Aorta (tissue), 5 donors: ENCODE measurements at regions not wholly inside any gene's neighbourhood (a gene's known extent, or its start where the extent isn't known, plus 50 kb on each side); places are given as distances from the start of the nearest gene placed in this dataset.

Source experiments
- ATAC-seq: fragments of 200-7000 bp; cut with Tn5 transposase; one replicate; pipeline ENCODE4 v1.9.1; 2022; ENCODE audit warnings: moderate library complexity; ENCODE audit not compliant: low FRiP score
- DNase-seq, 2 donors: peaks; one replicate each; pipeline ENCODE4 v3.0.0-alpha.2; 2020
- H3K27ac ChIP-seq, 2 donors: one replicate each; pipeline ENCODE4 v1.5.1; 2013; ENCODE audit warnings: low read length in 2 of 2, mild to moderate bottlenecking in 2 of 2, moderate library complexity in 2 of 2, control low read depth in 1 of 2, inconsistent platforms in 1 of 2, low read depth in 1 of 2
- H3K27me3 ChIP-seq, 2 donors: one replicate each; pipeline ENCODE4 v1.6.1; 2013; ENCODE audit warnings: control low read depth in 1 of 2, low read length in 1 of 2, mild to moderate bottlenecking in 1 of 2, moderate library complexity in 1 of 2; ENCODE audit not compliant: insufficient read depth in 2 of 2, control insufficient read depth in 1 of 2
- H3K36me3 ChIP-seq, 2 donors: one replicate each; pipeline ENCODE4 v1.6.1; 2013; ENCODE audit warnings: control low read depth in 1 of 2, low read length in 1 of 2, mild to moderate bottlenecking in 1 of 2; ENCODE audit not compliant: insufficient read depth in 2 of 2, control insufficient read depth in 1 of 2
- H3K4me1 ChIP-seq, 2 donors: one replicate each; pipeline ENCODE4 v1.6.1; 2013; ENCODE audit warnings: low read length in 2 of 2, control low read depth in 1 of 2, mild to moderate bottlenecking in 1 of 2, moderate library complexity in 1 of 2; ENCODE audit not compliant: insufficient read depth in 2 of 2, control insufficient read depth in 1 of 2
- H3K4me3 ChIP-seq, 2 donors: one replicate each; pipeline ENCODE4 v1.5.1; 2013; ENCODE audit warnings: low read length in 2 of 2, control low read depth in 1 of 2, mild to moderate bottlenecking in 1 of 2
- H3K9me3 ChIP-seq: one replicate; pipeline ENCODE4 v1.6.1; 2013; ENCODE audit warnings: mild to moderate bottlenecking, low read length; ENCODE audit not compliant: control insufficient read depth
- WGBS, 2 donors: extraction: QIAGEN DNeasy Blood & Tissue Kit; methylation state at CpG; one replicate each; pipeline ENCODE4 v1.1.7; 2013; 5-methylcytosine and 5-hydroxymethylcytosine counted together
- intact Hi-C, 2 donors: fragments of 100-400 bp; cut with DNase I; formaldehyde crosslinking; loops; one replicate each; pipeline versions ENCODE4 v1.14.2 to v1.15.0; 2022
- donor health status: healthy with polysubstance abuse.
- donor health status: Bipolar disorder and iron deficiency.
- donor health status: DM: no; HTN: no; CAD: no.
- donor health status: DM: no; HTN: no; CAD: no.
- donor health status: DM: yes; HTN: yes; CAD: no.

- 71 to 73% methylated on average over 3 of the region's 3 CpGs for WGBS, 2 donors
- Histone ChIP-seq H3K27ac (no peak overlapping the region), H3K4me3 (no peak overlapping the region), H3K4me1 (no peaks in the 10 kb centered on the region), H3K27me3 (no peaks in the 10 kb centered on the region), H3K36me3 (no peaks in the 10 kb centered on the region), H3K9me3 (peaks cover under 1% of the 10 kb centered on the region)
- ATAC-seq = no peak
- DNase-seq = no peak
- intact Hi-C loops = no loop called here
These were observed 482.2 kb downstream of the SLC16A7 start for GRCh38 chr12:60078026-60078425.

- intact Hi-C loops = no loop called here
- no peaks in the 10 kb centered on the region for H3K9me3 ChIP-seq
- no peak overlapping the region for H3K4me3 ChIP-seq
- H3K27me3 ChIP-seq = no peaks in the 10 kb centered on the region
- DNase-seq (no peak), ATAC-seq (no peak)
- H3K27ac ChIP-seq = no peak overlapping the region
- no peaks in the 10 kb centered on the region for H3K4me1 ChIP-seq
- no peaks in the 10 kb centered on the region for H3K36me3 ChIP-seq
These were observed 497.6 kb downstream of the SLC16A7 start for GRCh38 chr12:60093428-60093827.

GRCh38 chr12:60094436-60094835 is 498.6 kb downstream of the SLC16A7 start:
- WGBS, 2 donors = 73 to 80% methylated on average over 1 of the region's 1 CpG
- no peak for DNase-seq
- H3K9me3 ChIP-seq = no peaks in the 10 kb centered on the region
- H3K27me3 ChIP-seq = no peaks in the 10 kb centered on the region
- no peaks in the 10 kb centered on the region for H3K4me1 ChIP-seq
- no peaks in the 10 kb centered on the region for H3K36me3 ChIP-seq
- H3K4me3 ChIP-seq = no peak overlapping the region
- intact Hi-C loops = no loop called here
- H3K27ac ChIP-seq = no peak overlapping the region
- no peak for ATAC-seq

GRCh38 chr12:60096727-60097126 is 500.9 kb downstream of the SLC16A7 start:
- Histone ChIP-seq H3K27me3 (no peaks in the 10 kb centered on the region), H3K9me3 (no peaks in the 10 kb centered on the region), H3K4me1 (no peaks in the 10 kb centered on the region), H3K4me3 (no peak overlapping the region), H3K36me3 (no peaks in the 10 kb centered on the region), H3K27ac (no peak overlapping the region)
- DNase-seq = no peak
- 65 to 73% methylated on average over 4 of the region's 4 CpGs for WGBS, 2 donors
- no peak for ATAC-seq
- intact Hi-C loops = loop anchor here in 1 of 2 donors (2.0 kb wide), 1 partner anchor 124 kb away; no protein-coding TSS in a partner anchor

GRCh38 chr12:60100160-60100559 is 504.3 kb downstream of the SLC16A7 start:
- Histone ChIP-seq H3K27ac (no peak overlapping the region), H3K4me3 (no peak overlapping the region), H3K9me3 (no peaks in the 10 kb centered on the region), H3K4me1 (no peaks in the 10 kb centered on the region), H3K27me3 (no peaks in the 10 kb centered on the region), H3K36me3 (no peaks in the 10 kb centered on the region)
- DNase-seq (no peak), ATAC-seq (no peak)
- intact Hi-C loops = no loop called here
- 95 to 98% methylated on average over 1 of the region's 1 CpG for WGBS, 2 donors

GRCh38 chr12:60100852-60101251 is 505.0 kb downstream of the SLC16A7 start:
- H3K27ac ChIP-seq = no peak overlapping the region
- 84 to 91% methylated on average over 1 of the region's 1 CpG for WGBS, 2 donors
- H3K27me3 ChIP-seq = no peaks in the 10 kb centered on the region
- no peaks in the 10 kb centered on the region for H3K9me3 ChIP-seq
- intact Hi-C loops = no loop called here
- no peaks in the 10 kb centered on the region for H3K36me3 ChIP-seq
- H3K4me1 ChIP-seq = no peaks in the 10 kb centered on the region
- DNase-seq = no peak
- ATAC-seq = no peak
- H3K4me3 ChIP-seq = no peak overlapping the region

- Histone ChIP-seq H3K9me3 (no peaks in the 10 kb centered on the region), H3K4me3 (no peak overlapping the region), H3K36me3 (no peaks in the 10 kb centered on the region), H3K27ac (no peak overlapping the region), H3K4me1 (no peaks in the 10 kb centered on the region), H3K27me3 (no peaks in the 10 kb centered on the region)
- DNase-seq (no peak), ATAC-seq (no peak)
- intact Hi-C loops = no loop called here
These were observed 505.9 kb downstream of the SLC16A7 start for GRCh38 chr12:60101715-60102114.

GRCh38 chr12:60106214-60106613 is 510.4 kb downstream of the SLC16A7 start:
- intact Hi-C loops = no loop called here
- Histone ChIP-seq H3K36me3 (no peaks in the 10 kb centered on the region), H3K27me3 (no peaks in the 10 kb centered on the region), H3K4me3 (no peak overlapping the region), H3K9me3 (no peaks in the 10 kb centered on the region), H3K27ac (no peak overlapping the region), H3K4me1 (no peaks in the 10 kb centered on the region)
- WGBS, 2 donors = 15 to 24% methylated on average over 1 of the region's 1 CpG
- ATAC-seq = no peak
- no peak for DNase-seq

GRCh38 chr12:60107992-60108391 is 512.2 kb downstream of the SLC16A7 start:
- no peaks in the 10 kb centered on the region for H3K36me3 ChIP-seq
- ATAC-seq (no peak), DNase-seq (no peak)
- intact Hi-C loops = no loop called here
- H3K9me3 ChIP-seq = no peaks in the 10 kb centered on the region
- no peak overlapping the region for H3K27ac ChIP-seq
- H3K27me3 ChIP-seq = no peaks in the 10 kb centered on the region
- no peak overlapping the region for H3K4me3 ChIP-seq
- no peaks in the 10 kb centered on the region for H3K4me1 ChIP-seq
